Psoas muscle (tissue), 7 donors: ENCODE measurements at regions not wholly inside any gene's neighbourhood (a gene's known extent, or its start where the extent isn't known, plus 50 kb on each side); places are given as distances from the start of the nearest gene placed in this dataset.

Experiments
- ATAC-seq, 4 donors: fragments of 200-7000 bp; cut with Tn5 transposase; one replicate each; pipeline ENCODE4 v1.9.1; 2020; ENCODE audit warnings: moderate library complexity in 3 of 4, mild to moderate bottlenecking in 2 of 4
- DNase-seq, 2 donors: peaks; one replicate each; pipeline ENCODE4 v3.0.0-alpha.2; 2020
- H3K27ac ChIP-seq: fragments of 200-600 bp; one replicate; pipeline ENCODE4 v1.8.0; 2022
- H3K27me3 ChIP-seq, 3 donors: fragments of 200-600 bp in 1 of 3; one replicate each; pipeline versions ENCODE4 v1.6.1 to v1.8.0; 2013 to 2022; ENCODE audit warnings: low read length in 2 of 3, mild to moderate bottlenecking in 2 of 3, moderate library complexity in 1 of 3; ENCODE audit not compliant: insufficient read depth in 3 of 3
- H3K36me3 ChIP-seq, 2 donors: fragments of 200-600 bp in 1 of 2; one replicate each; pipeline versions ENCODE4 v1.6.1 to v1.8.0; 2013 to 2022; ENCODE audit warnings: low read depth in 1 of 2, mild to moderate bottlenecking in 1 of 2, moderate library complexity in 1 of 2; ENCODE audit not compliant: insufficient read depth in 1 of 2
- H3K4me1 ChIP-seq: fragments of 200-600 bp; one replicate; pipeline ENCODE4 v1.8.0; 2022
- H3K4me3 ChIP-seq: fragments of 200-600 bp; one replicate; pipeline ENCODE4 v1.8.0; 2022; ENCODE audit warnings: mild to moderate bottlenecking
- H3K9me3 ChIP-seq: fragments of 200-600 bp; one replicate; pipeline ENCODE4 v1.8.0; 2022
- CTCF ChIP-seq: fragments of 200-600 bp; IDR thresholded peaks from one replicate; pipeline ENCODE4 v1.8.0; 2022; ENCODE audit warnings: antibody characterized with exemption
- WGBS, 3 donors: extraction: QIAGEN DNeasy Blood & Tissue Kit; methylation state at CpG; one replicate each; pipeline versions ENCODE4 v1.1.6 to v1.1.7; 2013; 5-methylcytosine and 5-hydroxymethylcytosine counted together
- intact Hi-C, 2 donors: fragments of 100-400 bp; cut with DNase I; formaldehyde crosslinking; loops; one replicate each; pipeline versions ENCODE4 v1.11.0 to v1.14.2; 2022
- donor health status: healthy with polysubstance abuse.
- donor health status: DM: no; HTN: no; CAD: no; lungs with moderate emphysema.
- donor health status: Bipolar disorder and iron deficiency.
- donor health status: healthy.
- donor health status: DM: yes; HTN: yes; CAD: no.
- donor health status: DM: no; HTN: no; CAD: no.
- donor health status: DM: yes; HTN: yes; CAD: no.

GRCh38 chr2:67985586-67985985 is 77.2 kb downstream of the C1D start:
- no peak for ATAC-seq
- intact Hi-C loops = no loop called here
- no peak for TF ChIP-seq CTCF

GRCh38 chr2:67986258-67986657 is 76.5 kb downstream of the C1D start:
- DNase-seq (no peak), ATAC-seq (no peak)
- no peak overlapping the region for H3K27ac ChIP-seq
- H3K27me3 ChIP-seq = no peaks in the 10 kb centered on the region
- TF ChIP-seq CTCF = no peak
- H3K4me3 ChIP-seq = no peak overlapping the region
- H3K4me1 ChIP-seq = no peaks in the 10 kb centered on the region
- no peaks in the 10 kb centered on the region for H3K9me3 ChIP-seq
- intact Hi-C loops = no loop called here
- WGBS, 3 donors = 78 to 87% (median 81%) methylated on average over 2 of the region's 2 CpGs
- no peaks in the 10 kb centered on the region for H3K36me3 ChIP-seq

More at GRCh38 chr2:67985586-67985985, 77.2 kb downstream of the C1D start:
- no peaks in the 10 kb centered on the region for H3K4me1 ChIP-seq
- no peaks in the 10 kb centered on the region for H3K27me3 ChIP-seq
- H3K27ac ChIP-seq = no peak overlapping the region
- no peak overlapping the region for H3K4me3 ChIP-seq
- H3K36me3 ChIP-seq = no peaks in the 10 kb centered on the region
- DNase-seq = no peak
- 79 to 83% (median 79%) methylated on average over 2 of the region's 2 CpGs for WGBS, 3 donors
- H3K9me3 ChIP-seq = no peaks in the 10 kb centered on the region
